GM20000 (cell line): ENCODE measurements at regions not wholly inside any gene's neighbourhood (a gene's known extent, or its start where the extent isn't known, plus 50 kb on each side); places are given as distances from the start of the nearest gene placed in this dataset.
"Not testable (repeated sequence)": the region's sequence is repeated elsewhere in the genome, so short reads cannot be mapped to it uniquely, and the experiment has no call there.

Experiments
- DNase-seq: peaks from one replicate; pipeline ENCODE4 v3.0.0; 2012; ENCODE audit warnings: low spot score
- TF ChIP-seq, protein P1 (sequence below): IDR thresholded peaks from 2 replicates; pipeline ENCODE4 v1.5.1; 2012; ENCODE audit warnings: mild to moderate bottlenecking, control low read depth; ENCODE audit errors: extremely low read depth, missing control alignments

DNA sequence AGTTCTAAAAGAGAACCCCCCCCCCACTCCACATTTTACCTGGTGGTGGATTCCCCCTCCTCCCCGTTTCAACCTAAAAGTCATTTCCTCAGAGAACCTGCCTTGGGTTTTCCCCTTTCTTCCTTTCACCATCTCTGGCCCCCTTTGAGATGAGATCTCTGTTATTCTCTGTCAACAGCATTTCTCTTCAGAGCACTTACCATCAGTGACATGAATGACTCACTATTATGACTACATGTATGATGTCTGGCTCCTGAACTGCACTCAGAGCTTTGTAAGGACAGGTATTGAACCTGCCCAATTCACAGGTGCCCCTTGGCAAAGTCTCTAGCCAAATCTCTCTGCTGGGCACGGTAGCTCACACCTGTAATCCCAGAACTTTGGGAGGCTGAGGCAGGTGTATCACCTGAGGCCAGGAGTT is 61.4 kb upstream of the JARID2 start:
- TF ChIP-seq, protein P1, sequence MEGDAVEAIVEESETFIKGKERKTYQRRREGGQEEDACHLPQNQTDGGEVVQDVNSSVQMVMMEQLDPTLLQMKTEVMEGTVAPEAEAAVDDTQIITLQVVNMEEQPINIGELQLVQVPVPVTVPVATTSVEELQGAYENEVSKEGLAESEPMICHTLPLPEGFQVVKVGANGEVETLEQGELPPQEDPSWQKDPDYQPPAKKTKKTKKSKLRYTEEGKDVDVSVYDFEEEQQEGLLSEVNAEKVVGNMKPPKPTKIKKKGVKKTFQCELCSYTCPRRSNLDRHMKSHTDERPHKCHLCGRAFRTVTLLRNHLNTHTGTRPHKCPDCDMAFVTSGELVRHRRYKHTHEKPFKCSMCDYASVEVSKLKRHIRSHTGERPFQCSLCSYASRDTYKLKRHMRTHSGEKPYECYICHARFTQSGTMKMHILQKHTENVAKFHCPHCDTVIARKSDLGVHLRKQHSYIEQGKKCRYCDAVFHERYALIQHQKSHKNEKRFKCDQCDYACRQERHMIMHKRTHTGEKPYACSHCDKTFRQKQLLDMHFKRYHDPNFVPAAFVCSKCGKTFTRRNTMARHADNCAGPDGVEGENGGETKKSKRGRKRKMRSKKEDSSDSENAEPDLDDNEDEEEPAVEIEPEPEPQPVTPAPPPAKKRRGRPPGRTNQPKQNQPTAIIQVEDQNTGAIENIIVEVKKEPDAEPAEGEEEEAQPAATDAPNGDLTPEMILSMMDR, result no peak

DNA sequence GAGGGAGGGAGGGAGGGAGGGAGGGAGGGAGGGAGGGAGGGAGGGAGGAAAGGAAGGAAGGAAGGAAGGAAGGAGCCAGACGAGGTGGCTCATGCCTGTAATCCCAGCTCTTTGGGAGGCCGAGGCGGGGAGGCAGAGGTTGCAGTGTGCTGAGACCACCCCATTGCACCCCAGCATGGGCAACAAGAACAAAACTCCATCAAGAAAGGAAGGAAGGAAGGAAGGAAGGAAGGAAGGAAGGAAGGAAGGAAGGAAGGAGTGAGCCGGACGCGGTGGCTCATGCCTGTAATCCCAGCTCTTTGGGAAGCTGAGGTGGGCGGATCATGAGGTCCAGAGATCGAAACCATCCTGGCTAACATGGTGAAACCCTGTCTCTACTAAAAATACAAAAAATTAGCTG is 60.8 kb upstream of the JARID2 start:
- not testable (repeated sequence) for DNase-seq

More for the DNA sequence above, 61.4 kb upstream of the JARID2 start:
- peak; percentile 72 for DNase-seq

DNA sequence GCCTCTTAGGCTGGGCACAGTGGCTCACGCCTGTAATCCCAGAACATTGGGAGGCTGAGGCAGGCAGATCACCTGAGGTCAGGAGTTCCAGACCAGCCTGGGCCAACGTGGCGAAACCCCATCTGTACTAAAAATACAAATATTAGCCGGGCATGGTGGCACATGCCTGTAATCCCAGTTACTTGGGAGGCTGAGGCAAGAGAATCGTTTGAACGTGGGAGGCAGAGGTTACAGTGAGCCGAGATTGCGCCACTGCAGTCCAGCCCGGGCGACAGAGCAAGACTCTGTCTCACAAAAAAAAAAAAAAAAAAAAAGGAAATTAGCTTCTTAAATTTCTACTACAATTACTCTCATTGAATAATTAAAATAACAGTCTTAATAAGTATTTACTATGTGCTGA is 52.4 kb upstream of the JARID2 start:
- not testable (repeated sequence) for DNase-seq

DNA sequence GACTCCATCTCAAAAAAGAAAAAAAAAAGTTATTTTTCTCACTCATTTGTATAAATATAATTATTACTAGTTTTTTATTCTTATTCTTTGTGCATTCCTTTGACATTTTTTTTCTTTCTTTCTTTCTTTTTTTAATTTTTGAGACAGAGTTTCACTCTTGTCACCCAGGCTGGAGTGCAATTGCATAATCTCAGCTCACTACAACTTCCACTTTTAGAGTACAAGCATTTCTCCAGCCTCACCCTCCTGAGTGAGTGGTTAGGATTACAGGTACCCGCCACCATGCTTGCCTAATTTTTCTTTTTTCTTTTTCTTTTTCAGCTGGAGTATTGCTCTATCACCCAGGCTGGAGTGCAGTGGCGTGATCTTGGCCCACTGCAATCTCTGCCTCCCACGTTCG is 51.4 kb upstream of the JARID2 start:
- no peak for DNase-seq

More for the DNA sequence above, 51.4 kb upstream of the JARID2 start:
- TF ChIP-seq, protein P1, result no peak
